NCI-H460 (cell line): ENCODE measurements at regions not wholly inside any gene's neighbourhood (a gene's known extent, or its start where the extent isn't known, plus 50 kb on each side); places are given as distances from the start of the nearest gene placed in this dataset.

ENCODE experiments used
- small RNA-seq, 2 experiments: library from RNA; depleted of rRNA; stranded (forward); fragments of <200 nt; gene quantifications; one replicate each; pipeline ENCODE3, GENCODE V24; 2014

Small RNA genes in the stretch of these regions (small RNA-seq; reads per million reads assigned to genes)
- gene AL355298.1: 0 reads per million in 2 experiments
